HG02588 (cell line): ENCODE measurements at regions not wholly inside any gene's neighbourhood (a gene's known extent, or its start where the extent isn't known, plus 50 kb on each side); places are given as distances from the start of the nearest gene placed in this dataset.
"Not testable (repeated sequence)": the region's sequence is repeated elsewhere in the genome, so short reads cannot be mapped to it uniquely, and the experiment has no call there.

ENCODE experiments used
- ATAC-seq: cut with Tn5 transposase; IDR thresholded peaks from one replicate; pipeline ENCODE4 v1.9.1; 2021; ENCODE audit warnings: mild to moderate bottlenecking, moderate library complexity; ENCODE audit not compliant: unreplicated experiment

GRCh38 chr4:11996581-11996980, 567.9 kb upstream of the HS3ST1 start:
- not testable (repeated sequence) for ATAC-seq

DNA sequence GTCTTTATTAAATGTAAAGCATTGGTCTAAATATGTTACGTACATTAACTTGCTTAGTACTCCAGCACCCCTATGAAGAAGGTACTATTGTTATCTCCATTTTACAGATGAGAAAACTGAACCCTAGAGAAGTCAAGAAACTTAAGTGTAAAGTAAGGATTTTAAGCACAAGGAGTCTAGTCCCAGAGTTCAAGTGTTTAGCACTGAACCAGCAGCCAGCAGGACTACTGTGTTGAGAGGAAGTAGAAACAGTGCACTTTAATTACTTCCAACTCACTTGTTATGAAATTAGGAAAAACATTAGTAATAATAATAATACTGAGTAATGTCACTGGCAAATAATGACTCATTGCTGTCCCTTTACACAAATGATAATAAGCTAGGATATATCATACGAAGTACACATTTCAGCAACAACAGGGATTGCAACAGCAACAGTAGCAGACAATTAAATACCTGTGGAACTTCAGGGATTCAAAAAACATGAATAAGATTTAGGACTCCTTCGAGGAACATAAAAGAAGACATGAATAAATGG, 548.1 kb upstream of the HS3ST1 start:
- ATAC-seq, result no peak

- no peak for ATAC-seq
Measured at GRCh38 chr4:11973270-11973669, 544.6 kb upstream of the HS3ST1 start.

DNA sequence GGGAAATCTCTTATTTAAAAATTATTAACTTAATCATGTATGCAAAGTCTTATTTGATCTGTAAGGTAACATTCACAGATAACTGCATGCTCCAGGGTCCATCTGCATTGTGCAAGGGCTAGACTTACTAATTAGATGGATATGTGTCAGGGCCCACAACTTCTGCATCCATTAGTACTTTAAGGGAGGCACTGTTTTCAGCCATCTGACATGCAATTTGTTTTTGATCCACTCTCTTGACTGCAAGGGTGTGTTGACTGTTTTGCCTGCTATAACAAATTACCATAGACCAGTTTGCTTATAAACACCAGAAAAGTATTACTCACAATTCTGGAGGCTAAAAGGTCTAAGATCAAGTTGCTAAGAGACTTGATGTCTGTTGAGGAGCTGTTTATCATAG, 542.1 kb upstream of the HS3ST1 start:
- no peak for ATAC-seq

- ATAC-seq, result no peak
Measured at GRCh38 chr4:11966782-11967181, 538.1 kb upstream of the HS3ST1 start.

DNA sequence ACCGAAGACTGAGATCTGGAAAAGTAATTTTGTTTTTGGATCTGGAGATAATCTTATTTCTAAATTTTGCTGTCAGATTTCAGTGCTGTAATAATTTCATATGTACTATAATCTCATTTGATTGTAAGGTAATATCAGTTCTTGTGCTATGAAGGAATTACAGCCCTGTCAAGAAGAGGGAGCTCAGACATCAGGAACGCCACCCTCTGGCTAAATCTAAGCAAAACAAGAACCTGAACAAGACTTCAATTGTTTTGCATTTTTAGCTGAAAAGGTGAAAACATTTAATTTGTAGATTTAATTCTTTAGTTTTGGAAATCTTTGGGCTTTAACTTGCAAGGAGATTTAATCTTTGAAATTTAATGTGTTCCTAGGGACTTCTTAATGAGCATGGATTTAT, 525.4 kb upstream of the HS3ST1 start:
- ATAC-seq, result no peak

GRCh38 chr4:11949355-11949754, 520.7 kb upstream of the HS3ST1 start:
- no peak for ATAC-seq

DNA sequence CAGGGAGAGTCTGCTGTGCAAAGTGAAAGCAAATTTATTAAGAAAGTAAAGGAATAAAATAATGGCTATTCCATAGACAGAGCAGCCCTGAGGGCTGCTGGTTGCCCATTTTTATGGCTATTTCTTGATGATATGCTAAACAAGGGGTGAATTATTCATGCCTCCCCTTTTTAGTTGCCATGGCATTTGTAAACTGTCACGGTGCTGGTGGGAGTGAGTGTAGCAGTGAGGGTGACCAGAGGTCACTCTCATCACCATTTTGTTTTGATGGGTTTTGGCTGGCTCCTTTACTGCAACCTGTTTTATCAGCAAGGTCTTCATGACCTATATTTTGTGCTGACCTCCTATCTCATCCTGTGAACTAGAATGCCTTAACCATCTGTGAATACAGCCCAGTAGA, 518.9 kb upstream of the HS3ST1 start:
- not testable (repeated sequence) for ATAC-seq

DNA sequence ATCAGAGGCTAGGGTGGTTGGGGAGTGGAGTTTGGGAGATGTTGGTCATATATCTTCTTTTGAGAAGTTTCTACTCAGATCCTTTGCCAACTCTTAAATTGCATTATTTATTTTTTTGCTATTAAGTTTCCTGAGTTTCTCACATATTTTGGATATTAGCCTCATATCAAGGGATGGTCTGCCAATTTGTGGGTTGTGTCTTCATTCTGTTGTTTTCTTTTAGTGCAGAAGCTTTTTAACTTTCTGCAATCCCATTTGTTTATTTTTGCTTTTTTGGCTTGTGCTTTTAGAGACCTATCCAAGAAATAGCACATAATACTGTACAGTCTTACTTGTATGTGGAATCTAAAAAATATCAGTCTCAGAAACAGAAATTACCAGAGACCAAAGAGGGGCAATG, 509.2 kb upstream of the HS3ST1 start:
- ATAC-seq, result no peak

DNA sequence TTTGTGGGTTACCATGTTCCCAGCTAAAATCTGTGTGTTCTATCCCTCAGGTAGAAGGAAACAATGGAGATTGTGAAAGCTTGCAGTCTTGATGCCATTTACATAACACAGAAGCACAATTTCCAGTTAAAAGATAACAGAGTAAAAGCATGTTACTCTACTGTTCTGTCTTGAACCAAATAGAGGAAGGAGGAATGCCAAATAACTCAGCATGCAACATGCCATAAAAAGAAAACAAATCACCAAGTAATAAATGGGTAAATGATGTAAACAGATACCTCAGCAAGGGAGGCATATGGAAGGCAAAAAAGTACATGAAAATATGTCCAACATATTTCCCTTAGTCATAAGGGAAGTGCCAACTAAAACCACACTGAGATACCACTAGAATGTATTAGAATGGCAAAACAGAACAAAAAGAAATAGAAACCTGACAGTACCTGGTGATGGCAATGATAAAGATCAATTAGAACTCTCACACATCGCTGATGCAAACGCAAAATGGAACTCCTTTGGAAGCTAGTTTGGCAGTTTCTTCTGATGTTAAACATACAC, 502.6 kb upstream of the HS3ST1 start:
- no peak for ATAC-seq

DNA sequence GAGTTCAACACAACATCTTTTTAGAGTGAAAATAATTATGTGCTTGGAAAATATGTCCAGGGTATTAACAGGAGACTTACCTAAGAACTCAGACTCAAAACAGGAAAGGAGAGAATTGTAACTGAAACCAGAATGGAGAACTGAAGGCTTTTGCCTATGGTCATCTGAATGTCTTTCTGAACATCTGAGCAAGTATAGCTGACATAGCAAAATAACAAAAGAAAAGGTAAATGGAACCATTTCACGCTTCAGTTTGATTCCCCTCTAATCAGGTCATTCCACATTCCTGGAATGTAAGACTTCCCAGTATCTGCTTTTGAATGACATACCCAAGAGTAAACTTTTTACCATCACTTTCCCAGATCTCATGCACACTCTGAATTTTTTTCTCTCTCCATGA, 500.4 kb upstream of the HS3ST1 start:
- no peak for ATAC-seq

DNA sequence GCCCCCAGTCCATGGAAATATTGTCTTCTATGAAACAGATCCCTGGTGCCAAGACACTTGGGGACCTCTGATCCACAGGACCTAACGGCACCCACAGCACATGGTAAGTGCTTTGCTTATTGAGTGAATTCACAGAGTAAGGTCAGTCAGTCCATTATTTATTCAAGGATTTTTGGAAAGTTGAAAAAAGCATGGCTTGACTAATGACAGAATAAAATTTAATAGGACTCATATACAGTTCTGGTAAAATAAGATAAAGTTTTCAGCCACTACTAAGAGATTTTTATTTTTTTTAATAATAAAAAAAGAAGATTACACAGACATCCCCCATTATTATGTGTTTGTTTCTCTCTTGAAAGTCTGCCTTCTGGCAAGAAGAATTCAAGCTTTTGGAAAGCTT, 490.6 kb upstream of the HS3ST1 start:
- no peak for ATAC-seq

DNA sequence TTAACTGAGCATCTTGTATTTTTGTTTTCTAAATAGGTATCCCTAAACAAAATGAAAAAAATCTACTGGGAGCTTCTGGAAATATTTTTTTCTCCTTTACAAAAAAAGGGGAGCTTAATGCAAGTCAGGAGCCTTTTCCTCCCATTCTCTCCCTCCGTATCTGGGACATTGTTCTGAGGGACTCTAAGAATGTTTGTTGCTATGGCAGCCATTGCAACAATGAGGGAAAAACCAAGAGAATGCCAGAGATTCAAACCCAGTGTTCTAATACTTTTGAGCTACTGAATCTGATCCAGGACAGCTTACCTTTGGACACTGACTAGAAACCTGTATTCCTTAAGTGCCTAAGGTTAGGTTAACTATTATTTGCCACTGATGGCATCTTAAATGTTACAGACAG, 485.7 kb upstream of the HS3ST1 start:
- ATAC-seq, result no peak

DNA sequence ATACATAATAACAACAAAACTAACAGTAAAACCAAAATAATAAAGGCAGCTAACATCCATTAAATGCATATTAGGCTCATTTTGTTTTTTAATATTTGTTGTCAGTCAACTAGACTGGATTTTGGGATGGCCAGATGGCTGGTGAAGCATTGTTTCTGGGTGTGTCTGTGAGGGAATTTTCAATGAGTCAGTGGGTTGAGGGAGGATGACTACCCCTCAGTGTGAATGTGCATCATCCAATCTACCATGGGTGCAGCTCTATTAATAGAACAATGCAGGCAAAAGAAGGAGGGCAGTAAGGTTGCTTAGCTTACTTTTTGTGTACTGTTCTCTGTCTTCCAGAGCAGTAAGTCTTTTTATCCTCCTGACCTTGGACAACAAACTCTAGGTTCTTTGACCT, 484.2 kb upstream of the HS3ST1 start:
- ATAC-seq, result no peak

DNA sequence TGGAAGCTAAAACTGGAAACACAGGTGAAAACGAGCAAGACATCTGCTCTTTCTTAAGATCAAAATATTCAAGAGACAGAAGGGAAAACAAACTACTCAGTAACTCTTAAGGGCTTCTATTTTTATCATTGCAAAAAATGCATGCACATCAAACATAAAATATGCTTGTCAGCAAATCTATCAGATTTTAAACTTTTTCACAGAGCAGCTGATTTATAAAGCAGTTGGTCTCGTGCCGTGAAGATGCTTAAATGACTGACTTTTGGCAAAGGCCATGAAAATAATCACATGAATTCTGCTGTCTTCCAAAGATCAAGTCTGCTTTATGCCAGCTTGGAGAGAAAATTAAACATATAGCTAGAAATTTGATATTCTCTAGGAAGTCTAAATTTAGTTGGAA, 482.1 kb upstream of the HS3ST1 start:
- no peak for ATAC-seq

GRCh38 chr4:11908712-11909111, 480.0 kb upstream of the HS3ST1 start:
- ATAC-seq, result no peak

DNA sequence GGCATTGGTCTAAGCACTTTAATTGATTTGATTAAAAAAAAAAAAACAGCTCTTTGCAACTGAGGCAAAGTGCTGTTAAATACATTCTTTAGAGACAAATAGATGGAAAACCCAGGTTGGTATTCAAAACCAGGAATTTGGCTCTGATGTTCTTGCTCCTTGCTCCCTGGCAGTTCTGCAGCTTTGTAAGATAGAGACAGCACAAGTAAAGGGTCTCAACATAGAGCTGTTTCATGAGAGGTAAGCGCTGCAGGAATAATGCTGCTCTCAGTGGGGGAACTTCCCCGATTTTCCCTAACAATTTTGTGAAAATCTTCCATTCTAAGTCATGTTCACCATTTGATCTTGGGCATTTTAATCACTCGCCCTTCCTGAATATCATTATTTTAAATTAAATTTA, 479.5 kb upstream of the HS3ST1 start:
- ATAC-seq, result no peak

GRCh38 chr4:11904846-11905739, 476.4 kb upstream of the HS3ST1 start:
- ATAC-seq, result no peak

DNA sequence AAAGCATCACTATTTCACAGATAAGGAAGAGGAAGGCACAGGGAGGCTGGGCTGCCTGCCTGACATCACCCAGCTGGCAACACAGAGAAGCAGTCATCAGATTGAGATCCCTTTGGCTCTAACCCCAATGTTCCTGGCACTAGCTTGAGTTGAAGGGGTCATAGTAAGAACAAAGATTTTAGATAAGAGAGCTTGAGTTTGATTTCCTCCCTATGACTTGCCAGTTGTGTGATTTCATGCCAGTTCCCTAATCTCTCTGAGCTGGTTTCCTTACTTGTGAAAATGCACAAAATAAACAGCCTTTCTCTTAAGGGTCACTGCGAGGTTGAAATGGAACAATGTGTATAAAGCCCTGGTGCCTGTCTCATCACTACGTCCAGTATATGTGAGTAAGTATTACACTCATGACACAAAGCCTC, 475.4 kb upstream of the HS3ST1 start:
- ATAC-seq, result no peak

DNA sequence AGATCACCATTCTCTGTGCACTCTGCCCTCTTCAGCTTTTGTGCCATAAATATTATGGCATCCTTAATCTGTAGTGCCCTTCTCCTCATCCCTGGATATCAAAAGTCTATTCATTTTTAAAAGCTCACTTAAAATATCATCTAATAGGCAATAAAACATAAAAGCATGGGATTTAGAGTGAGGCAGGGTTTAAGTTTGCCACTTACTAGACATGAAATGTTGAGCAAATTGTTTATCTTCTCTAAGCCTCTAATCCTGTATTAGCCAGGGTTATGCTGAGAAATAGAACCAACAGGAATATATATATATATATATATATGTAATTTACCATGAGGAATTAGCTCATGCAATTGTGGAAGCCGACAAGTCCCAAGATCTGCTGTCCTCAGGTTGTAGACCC, 472.4 kb upstream of the HS3ST1 start:
- ATAC-seq, result no peak

GRCh38 chr4:11900359-11900758, 471.7 kb upstream of the HS3ST1 start:
- no peak for ATAC-seq

DNA sequence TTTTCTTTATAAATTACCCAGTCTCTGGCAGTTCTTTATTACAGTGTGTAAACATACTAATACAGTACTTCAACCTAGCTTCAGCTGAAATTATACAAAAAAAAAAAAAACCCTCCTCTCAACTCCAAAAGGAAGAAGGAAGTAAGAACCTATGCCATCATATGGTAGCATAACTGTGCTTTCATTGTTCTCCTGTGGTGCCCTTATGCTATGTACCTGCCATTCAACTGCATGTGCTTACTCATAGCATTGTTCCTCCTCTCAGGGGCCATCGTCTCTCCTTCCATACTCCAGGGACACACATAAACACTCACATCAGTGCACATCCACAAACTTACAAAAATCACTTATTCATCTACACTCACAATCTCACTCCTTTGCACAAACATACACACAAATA, 470.1 kb upstream of the HS3ST1 start:
- ATAC-seq, result no peak
